ENCODE measurements at regions not wholly inside any gene's neighbourhood (a gene's known extent, or its start where the extent isn't known, plus 50 kb on each side); places are given as distances from the start of the nearest gene placed in this dataset.

DNA sequence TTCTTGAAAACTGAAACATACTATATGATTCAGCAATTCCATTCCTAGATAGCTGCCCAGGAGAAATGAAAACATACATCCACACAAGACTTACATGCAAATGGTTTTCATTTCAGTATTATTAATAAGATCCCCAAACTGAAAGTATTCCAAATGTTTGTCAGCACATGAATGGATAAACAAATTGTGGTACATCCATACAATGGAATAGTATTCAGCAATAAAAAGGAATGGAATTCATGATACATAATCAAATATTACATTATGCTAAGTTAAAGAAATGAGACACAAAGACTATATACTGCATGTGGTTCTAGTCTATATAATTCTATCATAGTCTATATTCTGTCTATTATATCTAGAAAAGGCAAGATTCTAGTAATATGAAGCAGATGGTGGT, 152.4 kb upstream of the KIT start:
- no peak for DNase-seq
- no peaks in the 10 kb centered on the region for H3K27me3 ChIP-seq (ENCODE audit: insufficient read depth, low read length, poor library complexity)

DNA sequence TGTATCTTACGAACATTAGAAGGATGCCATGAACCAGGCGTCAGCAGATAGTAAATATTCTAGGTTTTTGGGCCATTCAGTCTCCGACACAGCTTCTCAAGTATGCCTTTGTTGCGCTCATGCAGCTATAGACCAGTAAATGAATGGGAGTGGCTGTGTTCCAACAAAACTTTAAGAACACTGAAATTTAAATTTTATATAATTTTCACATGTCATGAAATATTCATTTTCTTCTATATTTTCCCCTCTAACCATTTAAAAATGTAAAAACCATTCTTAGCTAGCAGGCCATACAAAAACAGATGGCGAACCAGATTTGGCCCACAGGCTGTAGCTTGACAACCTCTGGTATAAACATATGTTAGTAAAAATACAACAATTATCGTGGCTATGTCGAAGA, 151.8 kb upstream of the KIT start:
- TF ChIP-seq CTCF (IDR thresholded peaks at IDR 0.05; ENCODE audit: borderline replicate concordance, extremely low read depth, low read length, poor library complexity, severe bottlenecking) (no peak), EZH2 (IDR thresholded peaks at IDR 0.05; ENCODE audit: borderline replicate concordance, low read depth, low read length, severe bottlenecking) (no peak)
- no peaks in the 10 kb centered on the region for H3K27me3 ChIP-seq (ENCODE audit: insufficient read depth, low read length, poor library complexity)
- H3K36me3 ChIP-seq (ENCODE audit: insufficient read depth, low read length) = no peaks in the 10 kb centered on the region
- no peak overlapping the region for H3K4me3 ChIP-seq (ENCODE audit: low read depth in 1 of 2, low read length in 2 of 2)
- no peak overlapping the region for H3K4me2 ChIP-seq (ENCODE audit: insufficient read depth, low read length)
- ATAC-seq (ENCODE audit: insufficient read depth, low read depth) (no peak), DNase-seq (no peak)
- no peaks in the 10 kb centered on the region for H3K4me1 ChIP-seq (ENCODE audit: insufficient read depth, low read length)
- H3K27ac ChIP-seq (ENCODE audit: low read length) = no peak overlapping the region
- no peaks in the 10 kb centered on the region for H3K79me2 ChIP-seq (ENCODE audit: insufficient read depth, low read length)
- no peak overlapping the region for H3K9ac ChIP-seq (ENCODE audit: low read depth, low read length)
- no peak overlapping the region for H2AFZ ChIP-seq (ENCODE audit: low read depth, low read length)
- no peaks in the 10 kb centered on the region for H4K20me1 ChIP-seq (ENCODE audit: insufficient read depth, low read length)
- H3K9me3 ChIP-seq (ENCODE audit: insufficient read depth, low read length, severe bottlenecking) = no peaks in the 10 kb centered on the region

More for the DNA sequence above, 152.4 kb upstream of the KIT start:
- Histone ChIP-seq H3K79me2 (ENCODE audit: insufficient read depth, low read length) (no peaks in the 10 kb centered on the region), H3K9me3 (ENCODE audit: insufficient read depth, low read length, severe bottlenecking) (no peaks in the 10 kb centered on the region), H2AFZ (ENCODE audit: low read depth, low read length) (no peak overlapping the region), H3K27ac (ENCODE audit: low read length) (no peak overlapping the region), H3K4me2 (ENCODE audit: insufficient read depth, low read length) (no peak overlapping the region), H3K4me1 (ENCODE audit: insufficient read depth, low read length) (no peaks in the 10 kb centered on the region), H3K9ac (ENCODE audit: low read depth, low read length) (no peak overlapping the region), H3K36me3 (ENCODE audit: insufficient read depth, low read length) (no peaks in the 10 kb centered on the region), H4K20me1 (ENCODE audit: insufficient read depth, low read length) (no peaks in the 10 kb centered on the region), H3K4me3 (ENCODE audit: low read depth in 1 of 2, low read length in 2 of 2) (no peak overlapping the region)
- no peak for ATAC-seq (ENCODE audit: insufficient read depth, low read depth)
- no peak for TF ChIP-seq CTCF (IDR thresholded peaks at IDR 0.05; ENCODE audit: borderline replicate concordance, extremely low read depth, low read length, poor library complexity, severe bottlenecking)

DNA sequence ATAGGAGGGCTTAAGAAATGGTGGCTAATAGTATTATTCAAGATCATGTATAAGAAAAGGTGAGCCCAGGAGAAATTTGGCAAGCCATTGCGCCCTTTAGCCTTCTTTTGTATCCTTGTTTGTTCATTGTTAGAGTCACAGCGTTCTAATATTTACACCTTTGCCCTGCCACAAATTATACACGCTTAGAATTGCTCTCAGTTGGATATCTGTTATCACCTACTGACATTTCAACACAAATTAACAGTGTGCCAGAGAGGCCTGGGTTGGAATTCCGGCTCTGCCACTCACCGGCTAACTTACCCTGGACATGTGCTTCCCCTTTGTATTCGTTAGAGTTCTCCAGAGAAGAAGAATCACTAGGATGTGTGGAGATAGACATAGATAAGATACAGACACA, 148.7 kb upstream of the KIT start:
- H3K27ac ChIP-seq (ENCODE audit: low read length) = no peak overlapping the region
- no peaks in the 10 kb centered on the region for H4K20me1 ChIP-seq (ENCODE audit: insufficient read depth, low read length)
- no peak overlapping the region for H3K9ac ChIP-seq (ENCODE audit: low read depth, low read length)
- DNase-seq (no peak), ATAC-seq (ENCODE audit: insufficient read depth, low read depth) (no peak)
- H3K36me3 ChIP-seq (ENCODE audit: insufficient read depth, low read length) = no peaks in the 10 kb centered on the region
- H3K79me2 ChIP-seq (ENCODE audit: insufficient read depth, low read length) = no peaks in the 10 kb centered on the region
- H2AFZ ChIP-seq (ENCODE audit: low read depth, low read length) = no peak overlapping the region
- no peaks in the 10 kb centered on the region for H3K4me1 ChIP-seq (ENCODE audit: insufficient read depth, low read length)
- no peaks in the 10 kb centered on the region for H3K9me3 ChIP-seq (ENCODE audit: insufficient read depth, low read length, severe bottlenecking)
- no peaks in the 10 kb centered on the region for H3K27me3 ChIP-seq (ENCODE audit: insufficient read depth, low read length, poor library complexity)
- H3K4me3 ChIP-seq (ENCODE audit: low read depth in 1 of 2, low read length in 2 of 2) = no peak overlapping the region
- H3K4me2 ChIP-seq (ENCODE audit: insufficient read depth, low read length) = no peak overlapping the region
- TF ChIP-seq CTCF (IDR thresholded peaks at IDR 0.05; ENCODE audit: borderline replicate concordance, extremely low read depth, low read length, poor library complexity, severe bottlenecking) (no peak), EZH2 (IDR thresholded peaks at IDR 0.05; ENCODE audit: borderline replicate concordance, low read depth, low read length, severe bottlenecking) (no peak)

DNA sequence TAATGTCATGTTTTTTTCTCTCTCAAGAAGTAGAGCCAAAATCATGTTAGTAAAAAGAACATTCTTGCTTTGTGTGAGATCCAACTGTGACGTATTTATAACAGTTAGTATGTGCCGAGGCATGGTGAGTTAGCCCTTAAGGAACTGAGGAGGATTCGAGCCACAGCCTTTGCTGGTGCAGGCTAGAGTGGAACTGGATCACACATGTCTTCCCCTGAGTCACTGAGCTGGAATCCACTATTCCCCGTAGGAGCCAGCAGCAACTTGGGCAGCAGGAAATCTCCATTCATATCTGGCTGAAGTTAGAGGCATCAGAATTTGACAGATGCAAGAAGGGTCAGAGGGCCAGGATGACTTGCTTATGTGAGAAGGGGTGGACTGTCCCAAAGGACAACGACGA, 144.6 kb upstream of the KIT start:
- no peak for DNase-seq
- H3K27ac ChIP-seq (ENCODE audit: low read length) = no peak overlapping the region
- H2AFZ ChIP-seq (ENCODE audit: low read depth, low read length) = no peak overlapping the region

More for the DNA sequence above, 144.6 kb upstream of the KIT start:
- no peak overlapping the region for H3K4me2 ChIP-seq (ENCODE audit: insufficient read depth, low read length)
- no peaks in the 10 kb centered on the region for H3K36me3 ChIP-seq (ENCODE audit: insufficient read depth, low read length)
- no peak overlapping the region for H3K4me3 ChIP-seq (ENCODE audit: low read depth in 1 of 2, low read length in 2 of 2)
- H3K9me3 ChIP-seq (ENCODE audit: insufficient read depth, low read length, severe bottlenecking) = no peaks in the 10 kb centered on the region
- TF ChIP-seq CTCF (IDR thresholded peaks at IDR 0.05; ENCODE audit: borderline replicate concordance, extremely low read depth, low read length, poor library complexity, severe bottlenecking) (no peak), EZH2 (IDR thresholded peaks at IDR 0.05; ENCODE audit: borderline replicate concordance, low read depth, low read length, severe bottlenecking) (no peak)
- H3K27me3 ChIP-seq (ENCODE audit: insufficient read depth, low read length, poor library complexity) = no peaks in the 10 kb centered on the region
- no peak for ATAC-seq (ENCODE audit: insufficient read depth, low read depth)
- no peak overlapping the region for H3K9ac ChIP-seq (ENCODE audit: low read depth, low read length)
- H3K4me1 ChIP-seq (ENCODE audit: insufficient read depth, low read length) = no peaks in the 10 kb centered on the region
- H3K79me2 ChIP-seq (ENCODE audit: insufficient read depth, low read length) = no peaks in the 10 kb centered on the region
- H4K20me1 ChIP-seq (ENCODE audit: insufficient read depth, low read length) = no peaks in the 10 kb centered on the region
